Upper lobe of left lung (tissue), 6 donors: ENCODE measurements at regions not wholly inside any gene's neighbourhood (a gene's known extent, or its start where the extent isn't known, plus 50 kb on each side); places are given as distances from the start of the nearest gene placed in this dataset.

Experiments used
- ATAC-seq, 2 donors: fragments of 200-7000 bp; cut with Tn5 transposase; one replicate each; pipeline ENCODE4 v1.9.1; 2022; ENCODE audit warnings: mild to moderate bottlenecking in 2 of 2, moderate library complexity in 2 of 2; ENCODE audit not compliant: low FRiP score in 2 of 2
- DNase-seq, 2 donors: peaks; one replicate each; pipeline ENCODE4 v3.0.0-alpha.2; 2019 to 2020
- H3K27ac ChIP-seq, 4 donors: fragments of 200-600 bp; sonication (generic); one replicate each; pipeline ENCODE4 v1.5.1; 2016 to 2019
- H3K27me3 ChIP-seq, 4 donors: fragments of 200-600 bp; sonication (generic); one replicate each; pipeline ENCODE4 v1.5.1; 2017 to 2019
- H3K36me3 ChIP-seq, 4 donors: fragments of 200-600 bp; sonication (generic); one replicate each; pipeline ENCODE4 v1.5.1; 2016 to 2019
- H3K4me1 ChIP-seq, 4 donors: fragments of 200-600 bp; sonication (generic); one replicate each; pipeline ENCODE4 v1.5.1; 2018 to 2019
- H3K4me3 ChIP-seq, 4 donors: fragments of 200-600 bp; sonication (generic); one replicate each; pipeline ENCODE4 v1.5.1; 2017 to 2019; ENCODE audit warnings: mild to moderate bottlenecking in 2 of 4, moderate library complexity in 1 of 4
- H3K9me3 ChIP-seq, 4 donors: fragments of 200-600 bp; sonication (generic); one replicate each; pipeline ENCODE4 v1.5.1; 2018 to 2019
- EP300 ChIP-seq, 4 donors: sonication (generic); formaldehyde crosslinking; IDR thresholded peaks; one replicate each; pipeline ENCODE4 v1.5.1; 2017; ENCODE audit warnings: antibody characterized with exemption in 4 of 4, control low read depth in 2 of 4
- POLR2A ChIP-seq, 4 donors: fragments of 450-650 bp; IDR thresholded peaks; one replicate each; pipeline ENCODE4 v1.5.1; 2016 to 2017; ENCODE audit warnings: antibody characterized with exemption in 4 of 4, mild to moderate bottlenecking in 2 of 4
- POLR2AphosphoS5 ChIP-seq, 2 donors: sonication (generic); formaldehyde crosslinking; IDR thresholded peaks; one replicate each; pipeline ENCODE4 v1.5.1; 2017; ENCODE audit warnings: antibody characterized with exemption in 2 of 2
- WGBS, 2 donors: methylation state at CpG; one replicate each; pipeline ENCODE4 v1.1.5; 2017 to 2018; 5-methylcytosine and 5-hydroxymethylcytosine counted together
- TF ChIP-seq, protein P1 (sequence below), 6 experiments: fragments of 450-650 bp in 4 of 6; fragments of 200-600 bp in 2 of 6; sonication (generic) in 2 of 6; IDR thresholded peaks; one replicate each; pipeline ENCODE4 v1.5.1; 2016 to 2019; ENCODE audit warnings: antibody characterized with exemption in 6 of 6
- donor health status: DM: no; HTN: no; CAD: no; lungs with moderate emphysema.
- donor health status: DM: no; HTN: yes; CAD: no; lungs with severe emphysema.

GRCh38 chr1:55367273-55367672 lies 152.1 kb upstream of the USP24 start:
- DNase-seq (peak in 1 of 2 donors; percentile 17), ATAC-seq (no peak)
- Histone ChIP-seq H3K36me3 (no peaks in the 10 kb centered on the region), H3K9me3 (no peaks in the 10 kb centered on the region), H3K4me1 (no peaks in the 10 kb centered on the region), H3K27me3 (no peaks in the 10 kb centered on the region), H3K4me3 (no peak overlapping the region), H3K27ac (no peak overlapping the region)
- TF ChIP-seq POLR2A (IDR thresholded peaks at IDR 0.05) (no peak), EP300 (IDR thresholded peaks at IDR 0.05) (no peak), POLR2AphosphoS5 (IDR thresholded peaks at IDR 0.05) (no peak)
- TF ChIP-seq, protein P1, sequence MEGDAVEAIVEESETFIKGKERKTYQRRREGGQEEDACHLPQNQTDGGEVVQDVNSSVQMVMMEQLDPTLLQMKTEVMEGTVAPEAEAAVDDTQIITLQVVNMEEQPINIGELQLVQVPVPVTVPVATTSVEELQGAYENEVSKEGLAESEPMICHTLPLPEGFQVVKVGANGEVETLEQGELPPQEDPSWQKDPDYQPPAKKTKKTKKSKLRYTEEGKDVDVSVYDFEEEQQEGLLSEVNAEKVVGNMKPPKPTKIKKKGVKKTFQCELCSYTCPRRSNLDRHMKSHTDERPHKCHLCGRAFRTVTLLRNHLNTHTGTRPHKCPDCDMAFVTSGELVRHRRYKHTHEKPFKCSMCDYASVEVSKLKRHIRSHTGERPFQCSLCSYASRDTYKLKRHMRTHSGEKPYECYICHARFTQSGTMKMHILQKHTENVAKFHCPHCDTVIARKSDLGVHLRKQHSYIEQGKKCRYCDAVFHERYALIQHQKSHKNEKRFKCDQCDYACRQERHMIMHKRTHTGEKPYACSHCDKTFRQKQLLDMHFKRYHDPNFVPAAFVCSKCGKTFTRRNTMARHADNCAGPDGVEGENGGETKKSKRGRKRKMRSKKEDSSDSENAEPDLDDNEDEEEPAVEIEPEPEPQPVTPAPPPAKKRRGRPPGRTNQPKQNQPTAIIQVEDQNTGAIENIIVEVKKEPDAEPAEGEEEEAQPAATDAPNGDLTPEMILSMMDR (IDR thresholded peaks at IDR 0.05) = no peak
- WGBS, 2 donors = 88 to 89% methylated on average over 6 to 7 of the region's 7 CpGs

DNA sequence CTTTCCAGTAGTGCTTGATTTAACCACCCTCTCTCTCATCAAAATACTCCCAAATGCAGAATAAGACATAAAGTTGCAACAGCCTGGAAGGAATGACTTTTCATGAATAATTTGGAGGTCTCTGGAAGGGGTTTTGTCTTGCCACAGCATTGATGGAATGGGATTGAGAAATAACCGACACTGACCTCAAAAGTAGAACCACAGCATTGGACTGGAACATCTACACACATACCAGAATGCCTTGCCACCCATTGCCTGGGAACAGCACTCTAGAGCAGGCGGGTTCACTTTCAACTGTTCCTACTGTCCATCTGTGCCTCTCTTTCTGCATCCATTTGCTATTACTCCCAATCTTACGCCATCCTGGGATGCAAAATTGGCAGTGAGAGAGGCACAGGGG lies 149.1 kb upstream of the USP24 start:
- WGBS, 2 donors = 88 to 90% methylated on average over 3 of the region's 3 CpGs
- Histone ChIP-seq H3K27ac (no peak overlapping the region), H3K9me3 (no peaks in the 10 kb centered on the region), H3K4me1 (no peaks in the 10 kb centered on the region), H3K36me3 (no peaks in the 10 kb centered on the region), H3K4me3 (no peak overlapping the region), H3K27me3 (no peaks in the 10 kb centered on the region)
- DNase-seq = no peak
- TF ChIP-seq EP300 (IDR thresholded peaks at IDR 0.05) (no peak), POLR2A (IDR thresholded peaks at IDR 0.05) (no peak), POLR2AphosphoS5 (IDR thresholded peaks at IDR 0.05) (no peak)
- TF ChIP-seq, protein P1 (IDR thresholded peaks at IDR 0.05) = no peak
- no peak for ATAC-seq

DNA sequence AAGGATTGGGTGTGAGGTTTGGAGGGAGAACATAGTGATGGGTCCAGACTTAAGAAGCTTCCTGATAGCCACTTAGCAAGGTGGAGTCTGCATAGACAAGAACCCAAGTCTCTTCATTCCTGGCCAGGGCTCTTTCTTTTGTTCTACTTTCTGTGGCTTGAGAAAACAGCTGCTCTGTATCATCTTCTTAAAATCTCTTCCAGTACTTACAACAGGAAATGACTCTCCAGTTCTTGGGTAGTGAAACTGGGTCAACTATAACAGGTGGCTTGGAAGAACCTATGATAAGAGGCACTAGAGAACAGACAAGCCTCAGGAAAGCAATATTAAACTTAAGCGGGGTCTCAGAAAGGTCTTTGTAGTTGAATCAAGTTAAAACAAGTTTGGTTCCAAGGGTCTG lies 148.1 kb upstream of the USP24 start:
- Histone ChIP-seq H3K27me3 (no peaks in the 10 kb centered on the region), H3K9me3 (no peaks in the 10 kb centered on the region), H3K36me3 (no peaks in the 10 kb centered on the region), H3K4me3 (no peak overlapping the region), H3K4me1 (no peaks in the 10 kb centered on the region), H3K27ac (no peak overlapping the region)
- 67 to 76% methylated on average over 1 of the region's 1 CpG for WGBS, 2 donors
- TF ChIP-seq, protein P1 (IDR thresholded peaks at IDR 0.05) = no peak
- TF ChIP-seq POLR2AphosphoS5 (IDR thresholded peaks at IDR 0.05) = no peak
- no peak for TF ChIP-seq EP300 (IDR thresholded peaks at IDR 0.05)
- ATAC-seq (peak; percentile 17 to 47), DNase-seq (no peak)

- no peak for DNase-seq
- ATAC-seq = peak in 1 of 2 donors; percentile 78
- Histone ChIP-seq H3K36me3 (no peaks in the 10 kb centered on the region), H3K27me3 (no peaks in the 10 kb centered on the region), H3K9me3 (no peaks in the 10 kb centered on the region), H3K4me3 (no peak overlapping the region), H3K4me1 (no peaks in the 10 kb centered on the region), H3K27ac (no peak overlapping the region)
- no peak for TF ChIP-seq EP300 (IDR thresholded peaks at IDR 0.05)
- TF ChIP-seq, protein P1 (IDR thresholded peaks at IDR 0.05) = no peak
- TF ChIP-seq POLR2AphosphoS5 (IDR thresholded peaks at IDR 0.05) = no peak
- no peak for TF ChIP-seq POLR2A (IDR thresholded peaks at IDR 0.05)
- whole genome bisulfite sequencing, 2 donors = 53 to 66% methylated on average over 3 of the region's 3 CpGs
These were observed 147.4 kb upstream of the USP24 start for GRCh38 chr1:55362558-55362957.

DNA sequence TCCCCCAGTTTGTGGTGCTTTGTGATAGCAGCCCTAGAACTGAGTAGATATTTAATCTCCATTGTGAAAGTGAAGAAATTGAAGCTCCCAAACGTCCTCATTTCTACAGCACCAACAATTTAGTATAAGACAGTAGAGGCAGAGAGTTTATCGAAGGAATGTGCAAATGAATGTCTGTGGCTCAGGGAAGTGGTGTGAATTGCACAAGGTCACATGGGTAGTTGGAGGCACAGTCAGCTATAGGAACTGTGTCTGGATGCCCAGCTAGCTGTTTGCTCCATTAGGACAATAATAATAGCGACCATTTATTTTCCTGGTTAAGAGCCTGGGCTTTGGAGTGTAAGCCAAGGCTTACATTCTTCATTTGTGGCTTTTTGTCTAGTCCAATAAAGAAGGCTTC lies 144.4 kb upstream of the USP24 start:
- DNase-seq (no peak), ATAC-seq (no peak)
- H3K36me3 ChIP-seq = no peaks in the 10 kb centered on the region
- H3K27me3 ChIP-seq = no peaks in the 10 kb centered on the region
- WGBS, 2 donors = 70 to 79% methylated on average over 3 of the region's 3 CpGs
- no peak overlapping the region for H3K4me3 ChIP-seq
- no peak overlapping the region for H3K27ac ChIP-seq
- no peaks in the 10 kb centered on the region for H3K4me1 ChIP-seq
- H3K9me3 ChIP-seq = no peaks in the 10 kb centered on the region
- TF ChIP-seq, protein P1 (IDR thresholded peaks at IDR 0.05) = no peak
- TF ChIP-seq POLR2A (IDR thresholded peaks at IDR 0.05) = no peak
- TF ChIP-seq POLR2AphosphoS5 (IDR thresholded peaks at IDR 0.05) = no peak
- TF ChIP-seq EP300 (IDR thresholded peaks at IDR 0.05) = no peak
